ENCODE measurements at regions not wholly inside any gene's neighbourhood (a gene's known extent, or its start where the extent isn't known, plus 50 kb on each side); places are given as distances from the start of the nearest gene placed in this dataset.
A peak's percentile ranks its signal among the peaks of the same experiment; 100 is the strongest.

DNA sequence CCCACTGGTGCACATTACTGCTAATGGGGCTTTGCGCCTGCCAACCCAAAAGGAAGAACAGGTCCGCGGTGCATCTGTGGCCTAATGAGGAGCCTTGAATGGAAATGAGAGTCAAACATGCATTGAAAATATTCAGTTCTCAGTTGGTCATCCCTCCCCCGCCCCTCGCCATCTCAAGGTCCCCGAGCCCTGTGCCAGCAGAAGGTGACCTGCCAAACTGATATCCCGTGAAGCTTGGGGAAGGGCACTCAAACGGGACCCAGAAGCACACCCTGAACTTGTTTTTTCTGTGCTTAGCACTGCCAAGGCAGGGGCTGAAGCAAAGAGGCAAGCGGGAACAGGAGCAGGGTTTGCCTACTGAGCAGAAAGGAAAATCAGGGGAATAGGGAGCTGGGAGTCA lies 67.9 kb upstream of the ZNF648 start:
- no peak for ATAC-seq
- no peak for DNase-seq (ENCODE audit: low spot score)

- peak; percentile 62 for ATAC-seq
Observed at GRCh38 chr1:182128502-182128901, 67.0 kb upstream of the ZNF648 start.

DNA sequence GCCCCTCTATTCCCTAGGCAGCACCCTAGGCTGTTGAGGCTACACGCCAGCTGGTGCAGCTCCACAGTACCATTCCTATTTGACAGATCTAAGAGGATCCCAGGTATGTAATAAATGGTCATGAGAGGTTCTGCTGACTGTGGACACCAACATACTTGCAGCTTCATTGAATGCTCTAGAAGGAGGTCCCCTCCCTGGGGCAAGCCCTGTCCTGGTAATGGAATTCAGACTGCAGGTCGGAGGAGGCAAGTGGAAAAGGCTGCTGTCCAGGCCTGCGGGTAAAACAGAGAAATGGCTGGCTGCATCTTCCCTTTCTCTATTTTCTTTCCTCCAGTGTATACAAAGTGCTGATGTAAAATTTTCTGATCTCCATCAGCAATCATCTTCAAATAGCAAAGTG lies 66.1 kb upstream of the ZNF648 start:
- ATAC-seq: no peak
- no peak for DNase-seq (ENCODE audit: low spot score)

More at GRCh38 chr1:182128502-182128901, 67.0 kb upstream of the ZNF648 start:
- no peak for DNase-seq (ENCODE audit: low spot score)

GRCh38 chr1:182126272-182126800 lies 64.8 kb upstream of the ZNF648 start:
- DNase-seq (ENCODE audit: low spot score) (no peak), ATAC-seq (no peak)

DNA sequence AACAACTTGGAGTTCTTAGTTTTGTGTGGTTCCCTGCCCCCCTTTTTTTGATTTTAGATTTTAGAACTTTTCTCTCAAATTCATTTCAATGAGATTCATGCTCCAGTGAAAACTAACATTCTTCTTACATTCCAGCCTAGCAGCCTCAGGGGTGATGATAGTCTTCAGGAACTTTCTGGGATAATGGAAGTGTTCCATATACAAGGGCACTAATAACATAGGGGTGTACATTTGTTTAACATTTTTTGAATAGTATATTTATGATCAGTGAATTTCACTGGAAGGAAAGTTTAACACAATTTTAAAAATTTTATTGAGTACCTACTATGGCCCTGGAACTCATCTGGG lies 61.4 kb upstream of the ZNF648 start:
- no peak for ATAC-seq
- DNase-seq (ENCODE audit: low spot score): no peak

DNA sequence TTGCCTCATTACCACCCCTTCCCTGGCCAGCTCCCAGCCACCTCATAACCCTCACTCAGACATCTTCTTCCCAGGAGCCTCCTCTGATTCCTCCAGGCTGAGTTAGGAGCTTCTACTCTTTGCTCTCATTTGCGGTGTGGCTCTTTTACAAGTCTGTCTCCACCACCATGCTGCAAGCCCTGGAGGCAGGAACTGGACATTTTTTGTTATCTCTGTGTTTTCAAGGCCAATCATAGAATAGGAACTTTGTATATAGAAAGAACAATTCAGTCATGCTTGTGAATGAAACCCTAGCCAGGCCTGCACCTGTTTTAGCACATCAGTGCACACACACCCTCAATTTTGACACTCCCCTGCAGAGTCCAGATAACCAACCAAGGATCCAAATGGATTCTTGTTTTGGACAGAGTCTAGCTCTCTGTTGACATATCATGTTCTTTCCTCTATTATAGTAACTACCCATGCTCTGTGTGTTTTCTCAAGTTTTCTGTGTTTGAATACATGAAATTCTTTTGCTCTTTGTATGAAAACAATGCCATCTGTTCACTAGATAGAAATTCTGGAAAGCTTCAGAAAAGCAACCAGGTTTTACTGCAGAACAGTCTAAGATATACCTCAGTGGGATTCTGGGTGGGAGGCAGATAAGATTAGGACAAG lies 60.9 kb upstream of the ZNF648 start:
- no peak for DNase-seq (ENCODE audit: low spot score)
- ATAC-seq: no peak

GRCh38 chr1:182121787-182122186 lies 60.3 kb upstream of the ZNF648 start:
- ATAC-seq (no peak), DNase-seq (ENCODE audit: low spot score) (no peak)

DNA sequence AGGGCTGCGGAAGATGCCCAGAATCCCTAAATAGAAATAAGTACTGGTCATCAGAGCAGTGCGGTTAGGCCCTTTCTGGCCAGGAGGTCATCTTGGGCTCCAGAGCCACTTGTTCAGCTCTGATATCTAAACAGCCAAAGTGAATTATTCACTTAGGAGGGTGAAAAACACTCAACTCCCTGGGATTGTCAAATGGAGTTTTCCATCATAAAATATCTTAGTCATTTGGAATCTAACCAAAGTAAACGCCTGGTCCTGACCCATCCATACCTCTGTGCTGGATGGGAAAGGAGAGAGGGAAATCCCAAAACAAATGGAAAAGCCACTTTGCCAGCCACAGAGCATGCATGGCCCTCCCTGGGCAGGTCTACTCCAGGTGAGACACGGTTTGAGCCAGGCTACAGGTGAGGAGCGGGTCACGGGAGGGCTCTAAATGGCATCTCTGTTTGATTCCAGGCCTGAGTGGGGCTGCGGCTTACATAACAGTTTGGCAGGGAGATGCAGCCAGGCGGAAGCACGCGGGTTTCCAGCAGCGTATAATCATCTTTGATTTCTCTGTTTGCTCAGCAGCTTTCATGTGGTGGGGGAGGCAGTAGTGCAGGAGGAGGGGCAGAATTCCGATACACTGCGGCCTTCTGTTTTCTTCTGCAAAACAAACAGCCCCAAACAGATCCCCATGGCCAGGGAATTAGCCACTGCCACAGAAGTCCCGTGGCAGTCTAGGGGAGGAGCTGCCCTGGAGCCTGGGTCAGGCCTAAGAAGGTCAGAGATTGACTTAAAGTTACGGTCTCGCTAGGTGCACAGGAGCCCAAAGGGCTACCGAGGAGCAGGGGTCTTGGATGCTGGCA lies 59.1 kb upstream of the ZNF648 start:
- DNase-seq (ENCODE audit: low spot score) (peak; percentile 68), ATAC-seq (peak; percentile 90)

DNA sequence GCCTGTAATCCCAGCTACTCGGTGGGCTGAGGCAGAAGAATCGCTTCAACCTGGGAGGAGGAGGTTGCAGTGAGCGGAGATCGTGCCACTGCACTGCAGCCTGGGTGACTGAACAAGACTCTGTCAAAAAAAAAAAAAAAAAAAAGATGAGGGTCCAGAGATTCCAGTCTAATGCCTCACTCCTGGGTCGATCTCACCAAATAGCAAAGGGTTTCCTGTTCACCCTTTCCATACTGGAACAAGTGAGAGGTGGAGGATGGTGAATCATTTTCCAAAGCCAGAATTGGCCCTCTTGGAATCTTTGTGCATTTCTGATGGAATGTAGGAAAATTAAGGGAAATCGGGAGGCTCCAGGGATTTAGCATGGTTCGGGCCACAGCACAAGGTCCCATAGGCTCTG lies 58.1 kb upstream of the ZNF648 start:
- DNase-seq (ENCODE audit: low spot score): no peak
- no peak for ATAC-seq

DNA sequence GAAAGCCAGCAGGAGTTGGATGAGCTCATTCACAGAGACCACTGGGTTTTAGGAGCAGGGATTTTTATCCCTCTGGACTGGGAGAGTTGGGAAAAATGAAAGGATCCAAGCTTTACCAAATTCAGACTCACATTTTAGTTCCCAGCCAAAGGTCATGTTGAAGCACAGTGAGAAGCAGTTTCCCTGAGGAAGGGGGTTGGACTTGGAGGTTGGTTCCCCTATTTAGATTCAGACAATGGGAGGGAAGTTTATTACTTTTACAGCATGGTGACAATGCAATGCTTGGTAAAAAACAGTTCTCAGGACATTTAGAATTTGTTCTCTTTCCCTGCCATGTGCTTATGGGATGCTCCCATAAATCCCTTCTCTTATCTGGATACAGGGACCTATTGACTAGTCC lies 57.3 kb upstream of the ZNF648 start:
- ATAC-seq: no peak
- no peak for DNase-seq (ENCODE audit: low spot score)

GRCh38 chr1:182114627-182115023 lies 53.1 kb upstream of the ZNF648 start:
- no peak for DNase-seq (ENCODE audit: low spot score)
- no peak for ATAC-seq

GRCh38 chr1:182113879-182114626 lies 52.5 kb upstream of the ZNF648 start:
- peak; percentile 58 for ATAC-seq
- DNase-seq (ENCODE audit: low spot score): no peak

GRCh38 chr1:182111496-182111895 lies 50.0 kb upstream of the ZNF648 start:
- ATAC-seq (no peak), DNase-seq (ENCODE audit: low spot score) (no peak)

Measured in left lobe of liver (tissue), 2 donors.